ENCODE measurements at regions not wholly inside any gene's neighbourhood (a gene's known extent, or its start where the extent isn't known, plus 50 kb on each side); places are given as distances from the start of the nearest gene placed in this dataset.

- DNase-seq (ENCODE audit: low read depth in 2 of 2) = no peak
Measured at GRCh38 chr21:24737296-24737850, 869.9 kb downstream of the MRPL39 start.

DNA sequence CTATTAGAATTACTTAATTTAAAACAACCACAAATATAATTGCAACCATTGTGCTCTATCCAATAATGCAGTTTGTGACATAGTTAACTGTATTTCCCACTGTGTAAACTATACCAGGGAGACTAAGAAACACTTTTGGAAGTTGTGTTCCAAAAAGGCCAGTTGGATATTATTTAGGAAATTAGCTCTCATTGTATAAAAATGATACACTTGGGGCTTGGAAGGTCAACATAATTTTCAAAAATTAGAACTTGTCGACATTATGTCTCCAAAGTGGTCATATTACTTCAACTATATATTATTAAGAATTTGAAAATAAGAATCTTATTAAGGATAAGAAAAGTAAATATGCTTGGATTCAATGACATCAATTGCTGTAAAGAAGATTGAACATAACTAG lies 876.6 kb downstream of the MRPL39 start:
- no peak for DNase-seq (ENCODE audit: low read depth in 2 of 2)

- DNase-seq (ENCODE audit: low read depth in 2 of 2) = no peak
Measured at GRCh38 chr21:24729568-24729967, 877.7 kb downstream of the MRPL39 start.

GRCh38 chr21:24727803-24728440 lies 879.4 kb downstream of the MRPL39 start:
- DNase-seq (ENCODE audit: low read depth in 2 of 2) = no peak

GRCh38 chr21:24716281-24716918 lies 890.9 kb downstream of the MRPL39 start:
- DNase-seq (ENCODE audit: low read depth in 2 of 2) = no peak

- no peak for DNase-seq (ENCODE audit: low read depth in 2 of 2)
Measured at GRCh38 chr21:24714646-24715200, 892.6 kb downstream of the MRPL39 start.

DNA sequence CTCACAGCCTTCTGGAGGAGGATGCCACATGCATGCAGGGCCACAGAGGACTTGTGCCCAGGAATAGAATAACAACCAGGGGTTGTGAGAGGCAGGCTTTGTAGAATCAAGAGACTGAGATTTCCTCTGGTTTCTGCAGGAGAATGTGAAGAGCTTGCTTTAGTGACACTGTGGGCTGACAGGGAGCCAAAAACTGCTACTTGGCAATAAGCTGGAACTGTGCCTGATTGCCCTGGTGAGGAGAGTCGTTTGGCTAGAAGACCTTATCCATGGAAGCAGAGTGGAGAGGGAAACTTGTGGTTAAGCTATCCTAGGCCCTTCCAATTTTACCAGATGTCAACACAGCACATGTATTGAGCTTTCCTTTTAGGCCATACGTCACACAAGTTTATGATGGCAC lies 902.1 kb downstream of the MRPL39 start:
- no peak for DNase-seq (ENCODE audit: low read depth in 2 of 2)

GRCh38 chr21:24693779-24694178 lies 913.5 kb downstream of the MRPL39 start:
- DNase-seq (ENCODE audit: low read depth in 2 of 2) = no peak

DNA sequence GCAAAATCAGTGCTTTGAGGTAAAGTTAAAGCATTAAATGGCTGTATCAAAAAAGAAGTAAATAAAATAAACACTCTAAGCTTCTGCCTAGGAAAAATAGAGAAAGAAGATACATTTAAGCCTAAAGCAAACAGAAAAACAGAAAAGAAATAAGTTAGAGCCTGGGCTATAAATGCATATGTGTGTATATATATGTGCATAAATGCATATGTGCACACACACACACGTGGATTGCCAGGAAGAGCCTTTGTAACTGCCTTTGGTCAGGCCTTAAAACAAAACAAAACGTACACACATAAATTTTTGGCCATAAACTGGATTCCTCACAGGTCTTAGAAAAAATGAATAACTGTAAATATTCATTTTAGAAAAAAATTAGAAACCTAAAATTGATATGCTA lies 925.8 kb downstream of the MRPL39 start:
- no peak for DNase-seq (ENCODE audit: low read depth in 2 of 2)

GRCh38 chr21:24671901-24672300 lies 935.4 kb downstream of the MRPL39 start:
- no peak for DNase-seq (ENCODE audit: low read depth in 2 of 2)

DNA sequence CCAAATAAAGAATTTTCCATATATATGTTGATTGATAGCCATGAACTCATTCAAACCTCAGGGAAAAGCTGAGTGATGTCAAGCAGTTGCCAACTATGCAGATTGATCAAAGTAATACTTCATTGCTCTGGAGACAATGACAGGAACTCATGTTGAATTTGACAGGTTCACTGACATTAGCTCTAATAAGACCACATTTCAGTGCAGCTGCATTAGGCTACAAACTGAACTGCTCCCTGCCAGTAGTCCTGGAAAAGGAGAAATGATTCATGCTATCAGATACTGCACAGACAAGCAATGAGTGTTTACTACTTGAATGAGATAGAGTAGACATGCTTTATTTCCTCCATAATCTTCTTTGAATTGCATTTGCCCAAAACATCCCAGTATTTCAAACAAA lies 948.4 kb downstream of the MRPL39 start:
- DNase-seq (ENCODE audit: low read depth in 2 of 2) = no peak

- no peak for DNase-seq (ENCODE audit: low read depth in 2 of 2)
Measured at GRCh38 chr21:24658026-24658425, 949.3 kb downstream of the MRPL39 start.

DNA sequence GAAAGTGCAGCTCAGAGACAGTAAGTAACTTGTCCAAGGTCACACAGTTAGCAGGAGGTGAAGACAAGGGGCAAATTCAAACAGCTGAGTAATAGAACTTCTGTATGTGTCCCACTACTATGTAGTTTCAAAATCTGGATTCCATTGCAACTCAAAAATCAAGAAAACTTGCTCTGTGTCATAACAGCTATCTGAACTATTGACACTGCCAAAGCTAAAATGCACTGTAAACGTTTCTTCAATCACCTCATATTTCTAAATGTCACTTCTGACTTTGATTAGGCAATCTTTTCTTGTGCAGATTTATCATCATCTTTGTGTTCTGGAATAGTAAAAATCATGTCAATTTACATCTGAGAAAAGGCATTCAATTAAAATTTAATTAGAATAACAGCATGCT lies 957.6 kb downstream of the MRPL39 start:
- DNase-seq (ENCODE audit: low read depth in 2 of 2) = no peak

GRCh38 chr21:24636696-24637095 lies 970.6 kb downstream of the MRPL39 start:
- DNase-seq (ENCODE audit: low read depth in 2 of 2) = no peak

DNA sequence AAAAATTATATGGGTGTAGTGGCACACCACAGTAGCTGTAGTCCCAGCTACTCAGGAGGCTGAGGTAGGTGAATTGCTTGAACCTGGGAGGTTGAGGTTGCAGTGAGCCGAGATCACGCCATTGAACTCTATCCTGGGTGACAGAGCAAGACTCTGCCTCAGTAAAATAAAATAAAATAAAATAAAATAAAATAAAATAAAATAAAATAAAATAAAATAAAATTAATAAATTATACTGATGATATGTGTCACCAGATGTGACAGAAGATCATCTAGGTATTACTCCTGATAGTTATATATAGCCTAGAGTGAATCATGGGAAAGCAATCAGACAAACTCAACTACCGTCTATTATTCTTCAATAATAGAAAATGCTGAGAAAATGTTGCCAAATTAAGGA lies 972.5 kb downstream of the MRPL39 start:
- no peak for DNase-seq (ENCODE audit: low read depth in 2 of 2)

GRCh38 chr21:24628536-24628935 lies 978.7 kb downstream of the MRPL39 start:
- no peak for DNase-seq (ENCODE audit: low read depth in 2 of 2)

DNA sequence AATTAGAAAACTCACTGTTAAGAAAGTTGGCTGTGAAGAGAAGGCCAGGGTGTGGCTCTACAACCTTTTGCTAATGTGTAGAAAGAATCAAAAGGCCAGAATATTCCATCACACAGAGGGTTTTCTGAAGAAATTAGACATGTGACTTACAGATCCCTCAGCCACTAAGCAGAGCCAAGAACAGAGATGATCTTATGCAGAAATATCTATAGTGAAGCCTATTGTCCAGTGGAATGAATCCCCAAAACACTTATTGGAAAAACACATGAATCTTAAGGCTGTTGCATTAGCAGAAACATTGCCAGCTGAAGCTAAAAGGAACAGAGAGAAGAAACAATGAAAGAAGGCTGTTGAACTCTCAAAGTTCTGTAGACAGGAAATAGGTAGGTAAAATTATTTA lies 979.2 kb downstream of the MRPL39 start:
- DNase-seq (ENCODE audit: low read depth in 2 of 2) = no peak

- DNase-seq (ENCODE audit: low read depth in 2 of 2) = no peak
Measured at GRCh38 chr21:24617819-24618218, 989.5 kb downstream of the MRPL39 start.

GRCh38 chr21:24594082-24594481 lies 1013.2 kb downstream of the MRPL39 start:
- no peak for DNase-seq (ENCODE audit: low read depth in 2 of 2)

- DNase-seq (ENCODE audit: low read depth in 2 of 2) = no peak
Measured at GRCh38 chr21:24590261-24590660, 1017.0 kb downstream of the MRPL39 start.

- no peak for DNase-seq (ENCODE audit: low read depth in 2 of 2)
Measured at GRCh38 chr21:24583473-24583872, 1023.8 kb downstream of the MRPL39 start.

GRCh38 chr21:24577301-24577700 lies 1030.0 kb downstream of the MRPL39 start:
- no peak for DNase-seq (ENCODE audit: low read depth in 2 of 2)

DNA sequence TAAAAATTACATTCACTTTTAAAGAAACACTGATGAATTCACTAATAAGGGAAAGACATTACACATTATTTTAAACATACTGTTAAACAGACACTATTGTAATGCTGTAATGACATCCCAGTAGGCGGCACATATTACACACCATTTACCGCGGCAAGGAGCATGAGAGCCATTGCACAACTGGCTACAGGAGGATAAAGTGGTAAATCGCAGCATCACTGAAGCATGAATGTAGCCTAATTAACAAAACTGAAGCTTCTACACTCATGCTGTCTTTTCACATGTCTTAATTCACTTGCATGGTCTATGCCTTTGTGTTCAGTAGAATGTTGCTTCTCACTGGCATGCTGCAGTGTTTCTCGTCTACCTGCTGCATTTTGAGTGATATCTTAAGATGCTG lies 1046.0 kb downstream of the MRPL39 start:
- no peak for DNase-seq (ENCODE audit: low read depth in 2 of 2)

Measured in stimulated activated CD4-positive, alpha-beta T cell treated with anti-CD3 and anti-CD28 coated beads, Interleukin-12 subunit alpha, Interleukin-12 subunit beta, amount 100 ng/mL, for 24 hours (primary cell).